ENCODE measurements at regions not wholly inside any gene's neighbourhood (a gene's known extent, or its start where the extent isn't known, plus 50 kb on each side); places are given as distances from the start of the nearest gene placed in this dataset.
"Not testable (repeated sequence)": the region's sequence is repeated elsewhere in the genome, so short reads cannot be mapped to it uniquely, and the experiment has no call there.

GRCh38 chr7:131941291-131941690 is 384.9 kb upstream of the PODXL start:
- Mint-ChIP-seq H3K27ac (no peak overlapping the region), H3K4me1 (no peaks in the 10 kb centered on the region), H3K4me3 (no peak overlapping the region), H3K27me3 (peaks cover 29% of the 10 kb centered on the region), H3K9me3 (ENCODE audit: insufficient read depth) (peaks cover 4% of the 10 kb centered on the region)
- 83% methylated on average over 1 of the region's 1 CpG for WGBS (ENCODE audit: insufficient coverage)
- DNase-seq = no peak
- H3K9me3 ChIP-seq (ENCODE audit: control extremely low read depth in 1 of 3, control insufficient read depth in 2 of 3, insufficient read depth in 1 of 3, low read length in 2 of 3) = peaks cover 0 to 2% (median 0%) of the 10 kb centered on the region in 3 donors
- no peak overlapping the region for H2AFZ ChIP-seq (ENCODE audit: insufficient read depth, low read depth, low read length, poor library complexity, severe bottlenecking)
- intact Hi-C loops (cut with micrococcal nuclease) = no loop called here
- ATAC-seq (ENCODE audit: low read depth) = no peak
- H3K27ac ChIP-seq (ENCODE audit: low read length in 2 of 2) = no peak overlapping the region
- no peak overlapping the region for H3K4me3 ChIP-seq (ENCODE audit: control extremely low read depth in 1 of 5, extremely low read depth in 1 of 5, insufficient read depth in 1 of 5, low read depth in 2 of 5, low read length in 4 of 5)
- no peaks in the 10 kb centered on the region for H3K79me2 ChIP-seq (ENCODE audit: control insufficient read depth, insufficient read depth, low read length)
- H3K9ac ChIP-seq (ENCODE audit: low read length) = no peak overlapping the region
- CTCF ChIA-PET = no interaction called here
- peaks cover 0 to 17% (median 4%) of the 10 kb centered on the region in 4 experiments for H3K27me3 ChIP-seq (replicated peaks in 1 of 4; ENCODE audit: control extremely low read depth in 1 of 4, control insufficient read depth in 3 of 4, insufficient read depth in 4 of 4, low read length in 3 of 4)
- no peaks in the 10 kb centered on the region for H4K20me1 ChIP-seq (ENCODE audit: control insufficient read depth, insufficient read depth, low read length, poor library complexity, severe bottlenecking)
- no peaks in the 10 kb centered on the region for H3K4me1 ChIP-seq (ENCODE audit: control insufficient read depth in 2 of 2, insufficient read depth in 2 of 2, low read length in 2 of 2)
- TF ChIP-seq CTCF (IDR thresholded peaks at IDR 0.05) = no peak
- POLR2A ChIA-PET = no interaction called here
- no peak overlapping the region for H3K4me2 ChIP-seq (replicated peaks; ENCODE audit: low read depth, low read length, poor library complexity, severe bottlenecking)
- H3K36me3 ChIP-seq (replicated peaks in 1 of 2; ENCODE audit: control extremely low read depth in 1 of 2, control insufficient read depth in 1 of 2, extremely low read depth in 1 of 2, insufficient read depth in 2 of 2, low read length in 1 of 2) = no peaks in the 10 kb centered on the region

DNA sequence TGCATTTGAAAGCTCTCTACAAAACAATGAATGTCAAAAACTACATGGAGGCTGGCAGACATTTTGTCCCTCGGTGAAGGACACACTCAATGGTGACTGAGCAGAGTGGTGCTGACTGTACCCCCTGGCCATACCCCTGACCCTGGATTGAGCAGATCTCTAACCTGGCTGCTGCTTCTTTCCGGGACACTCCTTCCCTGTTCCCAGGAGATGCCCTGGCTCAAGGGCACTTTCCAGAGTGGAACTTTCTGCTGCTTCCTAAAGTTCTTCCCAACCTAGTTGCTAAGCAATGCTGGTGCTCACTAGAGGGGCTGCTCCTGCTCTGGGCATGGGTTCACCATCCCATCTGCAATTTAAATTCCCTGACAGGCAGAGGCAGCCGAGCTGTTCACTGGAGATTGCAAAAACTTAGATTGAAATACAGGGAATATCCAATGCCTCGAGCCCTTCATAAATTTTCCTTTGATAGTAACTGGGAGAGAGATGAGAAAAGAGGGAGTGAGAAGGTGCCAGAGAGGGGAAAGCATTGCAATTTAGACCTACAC is 384.3 kb upstream of the PODXL start:
- Histone ChIP-seq H4K20me1 (ENCODE audit: control insufficient read depth, insufficient read depth, low read length, poor library complexity, severe bottlenecking) (no peaks in the 10 kb centered on the region), H3K27me3 (replicated peaks in 1 of 4; ENCODE audit: control extremely low read depth in 1 of 4, control insufficient read depth in 3 of 4, insufficient read depth in 4 of 4, low read length in 3 of 4) (peaks cover 0 to 14% (median 4%) of the 10 kb centered on the region in 4 experiments), H3K27ac (ENCODE audit: low read length in 2 of 2) (no peak overlapping the region), H3K4me3 (ENCODE audit: control extremely low read depth in 1 of 5, extremely low read depth in 1 of 5, insufficient read depth in 1 of 5, low read depth in 2 of 5, low read length in 4 of 5) (no peak overlapping the region), H3K9ac (ENCODE audit: low read length) (no peak overlapping the region), H2AFZ (ENCODE audit: insufficient read depth, low read depth, low read length, poor library complexity, severe bottlenecking) (no peak overlapping the region), H3K36me3 (replicated peaks in 1 of 2; ENCODE audit: control extremely low read depth in 1 of 2, control insufficient read depth in 1 of 2, extremely low read depth in 1 of 2, insufficient read depth in 2 of 2, low read length in 1 of 2) (no peaks in the 10 kb centered on the region), H3K79me2 (ENCODE audit: control insufficient read depth, insufficient read depth, low read length) (no peaks in the 10 kb centered on the region), H3K9me3 (ENCODE audit: control extremely low read depth in 1 of 3, control insufficient read depth in 2 of 3, insufficient read depth in 1 of 3, low read length in 2 of 3) (no peaks in the 10 kb centered on the region), H3K4me1 (ENCODE audit: control insufficient read depth in 2 of 2, insufficient read depth in 2 of 2, low read length in 2 of 2) (no peaks in the 10 kb centered on the region), H3K4me2 (replicated peaks; ENCODE audit: low read depth, low read length, poor library complexity, severe bottlenecking) (no peak overlapping the region)
- Mint-ChIP-seq H3K9me3 (ENCODE audit: insufficient read depth) (peaks cover 4% of the 10 kb centered on the region), H3K4me1 (no peaks in the 10 kb centered on the region), H3K27me3 (peaks cover 28% of the 10 kb centered on the region), H3K4me3 (no peak overlapping the region), H3K27ac (no peak overlapping the region)
- ATAC-seq (ENCODE audit: low read depth) (no peak), DNase-seq (no peak)
- ChIA-PET CTCF (no interaction called here), POLR2A (no interaction called here)
- no peak for TF ChIP-seq EZH2 (IDR thresholded peaks at IDR 0.05; ENCODE audit: borderline replicate concordance, insufficient read depth, low read depth, low read length, poor library complexity, severe bottlenecking)
- TF ChIP-seq CTCF (IDR thresholded peaks at IDR 0.05) = no peak
- WGBS (ENCODE audit: insufficient coverage) = 94% methylated on average over 2 of the region's 4 CpGs
- intact Hi-C loops (cut with micrococcal nuclease) = no loop called here

DNA sequence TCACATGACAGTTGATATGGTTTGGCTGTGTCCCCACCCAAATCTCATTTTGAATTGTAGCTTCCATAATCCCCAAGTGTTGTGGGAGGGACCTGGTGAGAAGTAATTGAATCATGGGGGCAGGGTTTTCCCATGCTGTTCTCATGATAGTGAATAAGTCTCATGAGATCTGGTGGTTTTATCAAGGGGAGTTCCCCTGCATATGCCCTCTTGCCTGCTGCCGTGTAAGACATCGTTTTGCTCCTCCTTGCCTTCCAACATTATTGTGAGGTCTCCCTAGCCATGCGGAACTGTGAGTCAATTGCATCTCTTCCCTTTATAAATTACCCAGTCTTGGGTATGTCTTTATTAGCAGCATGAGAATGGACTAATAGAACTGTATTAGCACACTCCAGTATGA is 382.4 kb upstream of the PODXL start:
- WGBS (ENCODE audit: insufficient coverage) = no CpG with 5 or more reads among the region's 3 CpGs
- H3K27me3 ChIP-seq (replicated peaks in 1 of 4; ENCODE audit: control extremely low read depth in 1 of 4, control insufficient read depth in 3 of 4, insufficient read depth in 4 of 4, low read length in 3 of 4); H3K4me3 ChIP-seq (ENCODE audit: control extremely low read depth in 1 of 5, extremely low read depth in 1 of 5, insufficient read depth in 1 of 5, low read depth in 2 of 5, low read length in 4 of 5); DNase-seq; H3K9me3 ChIP-seq (ENCODE audit: control extremely low read depth in 1 of 3, control insufficient read depth in 2 of 3, insufficient read depth in 1 of 3, low read length in 2 of 3); H3K27ac Mint-ChIP-seq; POLR2A ChIA-PET; H4K20me1 ChIP-seq (ENCODE audit: control insufficient read depth, insufficient read depth, low read length, poor library complexity, severe bottlenecking); H3K27ac ChIP-seq (ENCODE audit: low read length in 2 of 2); CTCF ChIA-PET; ATAC-seq (ENCODE audit: low read depth); H3K4me1 ChIP-seq (ENCODE audit: control insufficient read depth in 2 of 2, insufficient read depth in 2 of 2, low read length in 2 of 2); H3K4me1 Mint-ChIP-seq; H3K36me3 ChIP-seq (replicated peaks in 1 of 2; ENCODE audit: control extremely low read depth in 1 of 2, control insufficient read depth in 1 of 2, extremely low read depth in 1 of 2, insufficient read depth in 2 of 2, low read length in 1 of 2); H3K9me3 Mint-ChIP-seq (ENCODE audit: insufficient read depth); H3K4me2 ChIP-seq (replicated peaks; ENCODE audit: low read depth, low read length, poor library complexity, severe bottlenecking); intact Hi-C loops (cut with micrococcal nuclease); H3K4me3 Mint-ChIP-seq; H3K79me2 ChIP-seq (ENCODE audit: control insufficient read depth, insufficient read depth, low read length); H3K9ac ChIP-seq (ENCODE audit: low read length); H2AFZ ChIP-seq (ENCODE audit: insufficient read depth, low read depth, low read length, poor library complexity, severe bottlenecking): not testable (repeated sequence)
- H3K27me3 Mint-ChIP-seq = peaks cover 19% of the 10 kb centered on the region
